ENCODE measurements at regions not wholly inside any gene's neighbourhood (a gene's known extent, or its start where the extent isn't known, plus 50 kb on each side); places are given as distances from the start of the nearest gene placed in this dataset.
A peak's percentile ranks its signal among the peaks of the same experiment; 100 is the strongest.

DNA sequence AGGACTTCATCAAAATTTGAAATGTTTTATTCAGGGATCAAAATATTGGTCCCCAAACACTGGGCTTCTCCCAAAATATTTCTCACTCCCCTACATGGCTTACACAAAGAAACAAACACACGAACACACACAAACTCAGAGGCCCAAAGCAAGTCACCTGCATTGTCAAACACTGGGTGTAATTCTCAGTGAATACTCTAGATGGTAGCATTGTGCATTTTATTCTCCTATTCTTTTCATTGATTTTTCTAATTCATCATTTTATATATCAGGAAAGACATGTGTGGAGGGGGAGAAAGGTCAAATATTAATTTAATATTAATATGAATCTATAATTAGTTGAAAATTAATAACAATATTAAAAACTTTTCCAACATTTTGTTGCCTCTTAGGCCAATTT lies 72.3 kb upstream of the TNMD start:
- peak; percentile 25 for DNase-seq (ENCODE audit: low spot score)

DNA sequence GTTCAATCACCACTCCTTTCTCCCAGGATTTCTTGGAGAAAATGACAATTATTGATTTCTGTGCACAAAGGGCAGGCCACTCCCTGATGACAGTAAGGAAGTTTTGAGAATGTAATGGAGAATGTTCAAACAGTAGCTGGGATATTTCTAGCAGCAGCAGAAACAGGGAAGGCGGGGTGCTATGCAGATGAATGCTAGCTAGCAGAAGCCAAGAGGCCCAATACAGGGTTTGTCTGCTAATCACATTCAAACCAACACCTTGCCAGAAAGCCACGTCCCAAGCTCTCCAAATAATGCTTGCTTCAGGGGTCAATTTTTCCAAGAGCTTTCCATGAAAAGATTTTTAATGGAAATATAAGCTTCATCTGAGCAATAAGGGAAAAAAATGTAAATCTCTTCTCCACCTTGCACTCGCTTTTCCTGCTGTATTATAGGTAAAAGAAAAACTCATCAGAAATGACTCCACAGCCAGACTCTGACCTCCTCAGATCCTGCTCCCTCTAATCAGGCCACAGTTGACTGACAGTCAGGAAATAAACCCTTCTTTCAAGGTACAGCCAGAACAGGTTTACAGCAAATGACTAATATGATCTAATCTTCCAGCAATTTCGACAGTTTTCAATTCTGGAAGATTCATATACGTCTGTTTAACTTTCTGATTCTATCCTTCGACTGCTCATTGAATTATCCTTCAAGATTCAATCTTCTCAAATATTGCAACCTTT lies 84.7 kb upstream of the PCDH19 start:
- no peak for DNase-seq (ENCODE audit: low spot score)

DNA sequence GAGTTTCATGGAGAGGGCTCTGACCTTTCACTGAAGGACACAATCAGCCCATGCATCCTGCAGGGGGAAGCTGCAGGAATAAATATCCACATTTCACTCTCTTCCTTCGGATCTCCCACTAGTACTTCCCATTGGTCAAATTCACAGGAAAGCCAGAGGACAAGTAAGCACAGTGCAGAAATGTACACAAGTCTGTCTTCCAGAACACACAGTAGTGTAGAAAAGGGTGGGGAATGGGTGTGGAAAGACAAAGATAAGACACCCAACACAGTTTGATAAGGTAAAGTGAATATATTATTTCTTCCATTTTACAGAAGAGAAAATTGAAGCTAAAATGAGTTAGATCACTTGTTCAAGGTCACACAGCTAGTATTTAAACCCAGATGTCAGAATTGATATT lies 81.1 kb upstream of the PCDH19 start:
- DNase-seq (ENCODE audit: low spot score), result no peak

DNA sequence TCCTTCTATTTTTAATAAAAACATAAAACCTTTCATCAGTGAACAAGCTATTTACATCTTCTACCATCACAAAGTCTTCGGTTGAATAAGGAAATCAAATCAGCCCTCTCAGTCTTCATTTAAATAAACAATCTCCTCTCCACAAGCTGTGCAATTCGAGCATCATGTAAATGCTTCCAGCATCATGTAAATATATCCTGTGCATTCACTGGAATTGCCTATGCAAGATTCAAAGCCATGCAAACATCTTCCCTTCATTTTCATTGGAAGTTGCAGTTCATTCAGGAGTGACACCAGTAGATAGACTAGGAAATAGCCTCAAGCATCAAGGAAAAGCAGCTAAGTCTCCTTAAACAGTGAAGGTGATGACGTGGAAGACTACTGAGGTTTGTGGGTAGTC lies 77.7 kb upstream of the PCDH19 start:
- no peak for DNase-seq (ENCODE audit: low spot score)

DNA sequence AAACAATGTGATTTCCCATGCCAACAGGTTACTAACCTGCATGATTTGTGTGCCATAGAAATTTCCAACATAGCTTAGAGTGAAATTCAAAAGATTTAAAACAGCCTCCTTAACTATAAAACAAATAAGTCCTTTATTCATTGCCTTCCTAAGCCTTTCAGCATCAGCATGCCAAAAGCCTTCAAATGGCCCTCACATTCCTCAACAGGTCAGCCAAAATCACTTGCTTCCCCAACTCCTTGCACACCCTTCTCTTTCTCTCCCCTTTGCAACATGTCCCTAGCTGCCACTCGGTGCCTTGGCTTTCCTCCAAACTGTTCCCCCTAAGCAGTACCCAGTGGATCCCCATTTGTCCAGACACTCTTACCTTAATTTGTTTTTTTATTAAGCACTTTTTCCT lies 74.9 kb upstream of the PCDH19 start:
- DNase-seq (ENCODE audit: low spot score), result no peak

DNA sequence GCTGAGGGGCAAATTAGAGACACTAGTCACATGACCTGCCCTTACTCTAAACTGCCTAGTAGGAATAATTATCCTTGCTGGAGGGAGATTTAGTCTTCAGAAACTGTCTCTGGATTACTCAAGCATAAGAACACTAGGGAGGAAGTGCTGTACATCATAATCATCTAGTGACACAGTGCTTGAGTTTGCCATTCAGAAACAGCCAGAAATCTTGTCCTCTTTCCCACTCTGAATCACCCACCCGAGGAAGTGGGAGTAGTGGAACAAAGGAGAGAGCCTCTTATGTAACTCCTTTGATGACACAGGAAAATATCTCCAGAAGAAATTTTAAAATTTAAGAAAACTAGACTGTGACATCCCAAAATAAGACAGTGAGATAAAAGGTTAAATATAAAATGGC lies 69.3 kb upstream of the PCDH19 start:
- DNase-seq (ENCODE audit: low spot score), result no peak

DNA sequence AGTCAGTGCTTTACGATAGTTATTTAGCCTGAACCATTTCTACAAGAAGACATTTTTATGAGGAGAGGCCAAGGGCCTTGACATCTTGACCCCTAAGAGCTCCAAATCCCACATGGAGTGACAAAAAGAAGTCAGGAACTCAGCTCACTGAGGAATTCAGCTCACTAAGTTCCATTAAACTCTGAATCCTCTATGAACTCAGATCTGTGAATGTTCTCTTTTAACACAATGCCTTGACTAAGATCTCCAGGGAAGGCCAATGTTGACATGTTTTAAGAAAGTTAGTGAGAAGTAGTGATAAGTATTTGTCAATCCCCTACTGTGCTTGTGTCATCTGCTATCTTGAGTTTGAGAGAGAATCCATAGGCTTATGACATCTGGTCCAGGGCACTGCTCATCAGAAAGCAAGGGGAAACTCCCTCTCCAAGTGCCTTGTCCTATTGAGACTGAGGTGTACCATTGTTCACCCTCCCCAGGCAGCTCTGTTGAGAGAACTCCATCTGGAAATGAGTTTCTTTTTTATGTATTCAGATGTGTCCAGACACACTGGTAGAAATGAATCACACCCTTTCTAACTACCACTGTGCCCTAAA lies 68.7 kb upstream of the PCDH19 start:
- no peak for DNase-seq (ENCODE audit: low spot score)

DNA sequence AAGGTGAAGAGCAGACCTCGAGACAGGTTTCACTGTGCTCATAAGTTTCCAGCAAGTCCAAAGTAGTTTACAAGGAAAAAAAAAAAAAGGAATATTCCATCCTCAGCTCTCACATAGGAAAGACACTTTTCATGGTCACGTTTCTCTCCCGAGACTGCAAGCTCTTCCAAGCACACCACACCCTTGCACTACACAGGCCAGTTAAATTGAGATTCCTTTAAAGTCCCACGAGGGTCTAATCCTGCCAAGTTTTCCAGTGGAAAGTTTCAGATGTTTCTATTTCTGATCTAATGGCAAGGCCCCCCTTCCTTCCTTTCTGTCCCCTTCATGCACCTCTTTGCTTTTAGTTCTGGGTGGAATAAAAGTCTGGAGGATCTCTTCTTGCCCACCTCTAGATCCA lies 67.9 kb upstream of the PCDH19 start:
- no peak for DNase-seq (ENCODE audit: low spot score)

DNA sequence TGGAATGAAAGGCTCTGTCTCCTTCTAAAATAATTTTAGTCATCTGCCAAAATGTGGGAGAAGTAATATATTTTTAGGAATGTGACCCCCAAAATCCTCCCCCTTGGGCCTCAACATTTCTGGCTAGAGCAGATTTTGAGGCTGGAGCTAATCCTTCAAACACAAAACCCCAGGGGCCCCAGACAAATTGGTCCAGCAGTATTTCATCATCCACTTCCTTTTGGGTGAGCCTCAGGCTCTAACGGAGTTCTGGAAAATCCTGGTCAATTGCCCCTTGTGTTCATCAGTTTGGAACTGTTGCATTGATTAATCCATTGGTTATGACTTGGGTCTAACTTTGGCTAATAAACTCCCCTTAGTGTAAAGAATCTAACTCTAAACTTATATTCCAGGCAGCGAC lies 67.4 kb upstream of the PCDH19 start:
- DNase-seq (ENCODE audit: low spot score), result no peak
